ENCODE measurements at regions not wholly inside any gene's neighbourhood (a gene's known extent, or its start where the extent isn't known, plus 50 kb on each side); places are given as distances from the start of the nearest gene placed in this dataset.

DNA sequence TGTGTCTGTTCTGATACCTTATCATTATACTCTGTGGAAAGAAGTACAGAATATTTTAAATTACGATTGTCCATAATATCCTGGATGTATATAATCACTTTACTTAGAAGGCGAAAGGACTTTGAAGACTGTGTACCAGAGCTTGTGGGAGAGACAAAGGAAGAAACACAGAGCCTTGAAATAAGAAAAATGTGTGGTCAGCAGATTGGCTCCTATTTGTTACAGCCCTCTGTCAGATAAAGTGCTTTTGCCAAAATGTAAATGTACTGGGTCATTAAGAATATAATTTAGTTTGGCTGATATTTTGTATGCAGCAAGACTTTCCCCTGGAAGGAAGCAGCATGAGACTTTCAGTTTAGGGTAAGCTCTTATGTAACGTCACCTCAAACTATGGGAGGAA is 443.1 kb downstream of the CCDC85A start:
- no peak for DNase-seq

DNA sequence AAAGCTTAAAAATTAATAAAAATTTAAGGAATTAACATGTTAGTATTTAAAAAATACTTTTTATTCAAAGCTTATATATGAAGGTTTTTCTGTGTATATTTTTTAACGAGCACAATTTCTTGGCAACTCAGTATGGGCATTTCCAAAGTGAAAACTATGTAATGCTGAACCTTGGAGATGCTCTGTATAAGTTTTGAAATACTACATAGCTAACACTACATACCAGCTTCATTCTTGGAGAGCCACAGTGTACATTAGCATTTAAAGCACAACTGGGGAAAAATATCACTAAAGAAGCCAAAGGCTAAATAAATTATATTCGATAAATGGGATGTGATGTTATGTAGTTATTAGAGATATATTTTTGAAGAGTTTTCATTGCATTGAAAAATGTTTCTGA is 446.5 kb downstream of the CCDC85A start:
- no peak for DNase-seq

DNA sequence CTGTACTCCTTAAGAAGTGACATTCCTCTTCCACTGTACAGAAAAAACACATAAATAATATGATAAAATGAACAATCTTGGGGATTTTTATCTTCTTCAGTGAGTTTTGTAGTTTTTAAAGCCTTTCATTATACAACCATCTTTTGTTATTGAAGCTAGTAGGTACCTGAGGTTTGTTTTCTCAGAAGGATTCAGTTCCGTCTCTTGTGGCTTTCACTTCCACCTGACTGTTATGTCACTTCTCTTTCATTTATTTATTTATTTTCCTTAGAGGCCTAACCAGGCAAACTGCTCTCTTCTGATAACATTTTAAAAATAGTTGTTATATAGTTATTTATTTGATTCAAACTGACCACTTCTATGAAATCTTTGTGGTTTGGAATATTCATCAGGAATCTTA is 464.2 kb downstream of the CCDC85A start:
- DNase-seq, result no peak

DNA sequence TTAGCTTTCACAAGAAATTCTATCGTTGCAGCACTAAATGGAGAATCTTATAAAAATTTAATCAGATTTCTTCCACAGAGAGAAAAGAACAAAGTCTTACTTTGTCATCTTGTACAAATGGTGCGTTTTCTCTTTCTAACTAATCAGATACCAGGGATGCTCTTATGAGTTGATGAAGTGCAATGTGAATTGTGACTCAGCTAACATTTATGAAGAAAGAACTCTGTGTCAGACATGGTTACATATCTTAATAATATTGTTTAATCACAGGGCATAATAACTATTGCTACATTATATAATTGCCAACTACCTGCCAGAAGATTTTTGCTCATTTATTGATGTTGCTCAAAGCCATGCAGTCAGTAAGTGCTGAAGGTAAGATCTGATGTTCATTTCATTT is 465.0 kb downstream of the CCDC85A start:
- no peak for DNase-seq

DNA sequence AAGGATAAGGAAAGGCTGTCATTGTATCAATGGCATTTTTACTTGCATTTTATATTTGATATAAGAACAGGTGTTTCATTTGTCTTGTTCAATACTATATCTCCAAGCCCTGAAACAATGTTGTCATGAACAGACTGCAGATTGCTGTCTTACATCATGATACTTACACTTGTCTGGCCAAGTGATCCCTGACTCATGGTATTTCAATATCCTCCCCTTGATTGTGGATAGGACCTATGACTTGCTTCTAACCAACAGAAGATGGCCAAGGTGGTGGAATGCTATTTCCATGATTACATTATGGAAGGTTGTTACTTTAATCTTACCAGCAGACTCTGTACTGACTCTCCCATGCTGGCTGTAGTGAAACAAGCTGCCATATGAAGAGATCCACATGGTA is 471.1 kb downstream of the CCDC85A start:
- no peak for DNase-seq

DNA sequence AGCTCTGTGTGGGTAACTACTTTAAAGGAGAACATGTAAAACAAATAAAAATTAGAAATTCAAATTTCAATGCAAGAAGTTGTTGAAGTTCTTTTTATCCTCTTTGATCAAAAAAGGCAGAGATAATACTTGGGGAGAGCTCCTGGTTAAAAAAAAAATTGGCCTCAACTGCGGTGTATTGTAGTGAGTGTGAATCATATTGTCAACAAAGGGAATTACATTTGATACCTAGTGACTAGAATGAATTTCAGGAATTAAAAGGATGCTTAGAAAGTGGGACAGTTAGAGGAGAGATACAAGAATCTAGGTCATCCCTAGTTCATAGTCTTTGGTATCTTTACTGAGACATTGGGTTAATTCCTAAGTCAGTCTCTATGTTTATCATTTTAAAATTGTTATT is 473.0 kb downstream of the CCDC85A start:
- DNase-seq, result no peak

DNA sequence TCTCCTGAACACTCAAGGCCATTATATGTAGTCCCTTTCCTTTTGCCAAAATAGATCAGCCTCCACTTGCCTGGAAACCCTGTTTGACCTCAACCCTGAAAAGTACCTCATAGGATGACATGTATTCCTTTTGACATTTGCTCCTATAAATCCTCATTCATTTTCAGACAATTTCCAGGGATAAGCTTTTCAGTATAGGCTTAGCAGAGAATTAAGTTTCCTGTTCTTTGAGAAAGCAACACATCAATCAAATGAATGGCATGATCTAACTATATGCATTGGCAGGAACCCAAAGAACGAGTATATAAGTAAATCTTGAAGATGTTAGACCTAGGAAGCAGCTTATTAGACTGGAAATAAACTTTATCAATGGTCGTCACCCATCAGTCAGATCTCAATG is 483.0 kb downstream of the CCDC85A start:
- no peak for DNase-seq

DNA sequence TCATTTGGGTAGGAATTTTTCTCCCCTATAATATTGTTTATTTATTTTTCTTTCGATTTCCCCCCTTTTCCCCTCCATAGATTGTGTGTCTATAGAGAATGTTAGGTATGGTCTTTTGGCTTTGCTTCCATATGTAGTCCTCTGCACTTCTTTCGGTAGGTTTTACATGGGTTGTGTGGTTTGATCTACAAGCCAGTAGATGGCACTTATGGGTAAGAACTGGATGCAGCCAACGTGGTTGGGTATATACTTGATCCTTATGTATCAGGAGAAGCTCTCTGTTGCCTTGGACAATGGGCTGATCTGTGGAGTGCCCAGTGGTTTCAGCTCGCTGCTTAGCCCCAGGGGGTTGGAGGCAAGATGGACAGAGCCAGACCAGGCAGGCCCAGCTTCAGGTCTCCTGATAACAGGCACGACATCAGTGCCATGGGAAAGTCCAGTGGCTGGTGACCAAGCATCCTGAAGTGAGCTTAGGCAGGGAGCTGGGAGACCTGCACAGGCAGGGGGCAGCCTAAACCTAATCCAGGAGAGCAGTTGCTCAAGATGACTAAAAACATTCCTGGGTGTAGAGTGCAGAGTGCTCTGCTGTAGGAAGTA is 488.3 kb downstream of the CCDC85A start:
- DNase-seq, result no peak

DNA sequence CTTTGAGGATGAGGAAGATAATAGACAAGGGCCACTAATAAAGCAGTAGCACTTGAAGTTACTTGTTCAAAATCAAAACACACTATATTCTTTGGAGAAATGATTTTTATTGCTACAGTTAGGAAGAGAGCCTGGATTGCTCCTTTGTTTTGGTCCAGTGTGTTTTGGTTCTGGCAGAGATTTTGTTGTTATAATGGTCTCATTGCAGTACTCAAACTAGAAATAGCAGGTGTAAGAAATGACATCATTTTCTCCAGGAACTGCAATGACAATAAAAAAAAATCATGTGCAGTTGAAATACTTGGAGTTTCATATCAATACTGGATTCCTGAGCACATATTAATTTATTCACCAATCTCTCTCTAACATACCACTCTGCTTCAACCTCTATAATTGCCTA is 490.3 kb downstream of the CCDC85A start:
- DNase-seq, result no peak

DNA sequence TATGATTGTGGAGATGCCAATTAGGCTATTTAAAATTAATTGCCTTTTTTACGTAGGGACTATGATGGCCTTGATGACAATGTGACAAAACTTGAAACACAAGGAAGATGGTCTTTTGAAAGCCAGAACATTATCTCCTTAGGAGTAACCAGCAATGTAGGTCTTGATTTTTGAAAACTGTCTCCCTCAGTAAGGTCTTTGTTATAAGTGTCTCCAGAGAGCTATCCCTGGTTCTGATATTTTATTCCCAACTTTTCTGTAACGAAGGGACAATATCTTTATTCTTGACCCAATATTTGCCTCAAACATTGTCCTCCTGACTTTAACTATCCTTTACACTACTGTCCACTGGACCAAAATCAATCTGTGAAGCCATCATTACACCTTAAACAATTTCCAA is 493.2 kb downstream of the CCDC85A start:
- no peak for DNase-seq

DNA sequence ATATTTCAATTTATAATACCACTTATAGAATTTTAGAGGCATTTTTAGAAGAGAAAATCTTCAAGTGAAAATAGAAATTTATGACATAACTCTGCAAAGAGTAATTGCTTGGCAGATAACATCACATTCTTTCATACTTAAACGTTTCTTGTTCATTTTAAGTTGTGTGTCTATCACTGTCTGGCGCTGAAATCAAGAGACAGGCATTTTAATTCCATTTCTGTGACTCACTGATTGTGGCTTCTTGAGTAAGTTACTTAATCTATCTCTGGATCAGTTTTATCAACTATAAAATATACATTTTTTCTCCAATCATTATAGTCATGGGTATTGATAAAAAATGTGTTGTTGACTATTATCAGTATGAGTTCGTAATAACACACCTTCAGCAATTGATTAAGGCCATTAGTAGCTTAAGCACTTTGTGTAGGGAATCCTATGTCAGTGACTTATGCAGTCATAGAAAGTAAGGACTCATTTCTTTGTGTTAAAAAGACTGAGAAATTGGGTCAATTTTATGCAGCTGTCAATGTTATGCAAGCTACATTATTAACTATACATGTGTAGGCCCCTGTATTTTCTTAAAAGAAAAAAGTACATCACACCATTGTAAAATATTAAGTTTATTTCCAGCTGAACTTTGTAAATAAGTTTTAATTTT is 497.3 kb downstream of the CCDC85A start:
- no peak for DNase-seq

DNA sequence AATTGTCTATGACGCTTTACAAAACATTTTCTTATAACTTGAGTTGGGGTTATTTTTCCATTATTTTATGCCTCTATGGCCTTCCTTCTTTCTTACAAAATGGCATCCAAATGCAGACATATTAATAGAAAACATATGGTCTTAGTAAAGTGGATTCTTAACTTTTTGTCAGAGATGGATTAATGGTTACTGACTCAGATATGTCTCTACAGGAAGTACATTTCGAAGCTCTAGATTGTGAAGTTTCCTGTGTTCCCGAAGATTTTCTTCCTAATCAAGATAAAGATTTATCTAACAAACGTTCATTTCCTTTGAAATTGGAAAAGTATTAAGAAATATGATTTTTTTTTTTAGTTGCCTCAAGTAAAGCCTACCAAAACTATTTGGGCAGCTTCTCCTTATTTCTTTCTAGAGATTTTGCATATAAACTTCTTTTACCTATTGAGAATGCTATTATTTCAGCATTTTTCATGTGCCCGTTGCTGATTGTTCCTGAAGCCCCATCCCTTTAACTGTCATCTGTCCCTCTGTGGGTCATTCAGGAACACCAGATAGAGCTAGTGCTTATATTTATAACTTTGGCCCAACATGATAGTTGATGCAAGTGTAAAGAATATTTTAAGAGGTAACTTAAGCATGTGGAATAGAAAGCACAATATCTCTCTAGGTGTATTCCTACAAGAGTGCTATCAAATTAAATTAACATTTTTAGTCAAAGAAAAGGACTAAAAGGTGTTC is 498.0 kb downstream of the CCDC85A start:
- DNase-seq, result no peak

DNA sequence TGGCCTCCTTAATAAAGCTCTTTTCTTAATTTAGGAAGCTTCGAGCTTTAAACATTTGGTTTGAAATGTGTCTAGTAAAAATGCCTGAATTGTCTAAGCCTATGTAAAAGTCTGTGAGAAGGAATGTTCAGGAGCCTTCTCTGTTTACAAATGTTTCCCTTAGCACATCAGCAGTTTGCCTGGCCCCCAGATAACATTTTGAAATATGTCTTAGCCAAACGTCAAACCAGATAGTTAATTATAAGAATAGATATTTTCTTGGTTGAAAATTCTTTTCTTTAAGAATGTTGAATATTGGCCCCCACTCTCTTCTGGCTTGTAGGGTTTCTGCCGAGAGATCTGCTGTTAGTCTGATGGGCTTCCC is 498.6 kb downstream of the CCDC85A start:
- no peak for DNase-seq

DNA sequence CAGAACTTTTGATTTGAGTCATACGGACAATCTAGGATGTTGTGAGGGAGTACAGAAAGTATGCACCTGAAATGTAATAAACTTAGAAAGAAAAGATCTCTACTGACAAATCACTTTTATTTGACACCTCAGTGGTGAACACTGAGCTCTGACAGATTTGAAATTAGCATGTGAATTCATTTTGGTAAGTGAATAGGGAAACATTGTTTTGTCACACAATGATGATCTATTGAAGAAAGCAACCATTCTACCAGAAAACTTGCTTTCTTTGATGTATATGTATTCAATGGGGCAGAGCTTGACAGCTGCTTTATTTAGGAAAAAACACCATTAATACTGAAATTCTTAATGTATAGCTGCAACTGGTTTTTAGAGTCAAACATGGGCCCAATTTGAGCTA is 500.5 kb downstream of the CCDC85A start:
- DNase-seq, result no peak

DNA sequence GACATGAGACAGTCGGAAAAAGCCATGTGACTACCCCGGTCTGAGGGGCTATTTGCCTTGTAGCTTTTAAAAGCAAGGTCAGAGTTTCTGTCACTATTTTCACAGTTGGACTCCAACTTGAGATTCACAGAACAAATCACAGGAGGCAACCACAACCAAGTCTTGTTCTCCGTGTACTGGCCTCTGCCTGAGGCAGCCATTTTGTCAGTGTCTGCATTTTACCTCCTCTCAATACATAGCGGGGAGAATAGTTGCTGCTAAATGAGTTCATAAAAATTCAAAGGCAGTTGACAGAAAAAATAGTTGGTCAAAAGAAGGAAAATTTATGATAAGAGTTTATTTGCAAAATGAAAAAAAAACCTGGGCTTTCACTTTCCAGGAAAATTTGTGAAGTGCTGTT is 501.4 kb downstream of the CCDC85A start:
- no peak for DNase-seq

DNA sequence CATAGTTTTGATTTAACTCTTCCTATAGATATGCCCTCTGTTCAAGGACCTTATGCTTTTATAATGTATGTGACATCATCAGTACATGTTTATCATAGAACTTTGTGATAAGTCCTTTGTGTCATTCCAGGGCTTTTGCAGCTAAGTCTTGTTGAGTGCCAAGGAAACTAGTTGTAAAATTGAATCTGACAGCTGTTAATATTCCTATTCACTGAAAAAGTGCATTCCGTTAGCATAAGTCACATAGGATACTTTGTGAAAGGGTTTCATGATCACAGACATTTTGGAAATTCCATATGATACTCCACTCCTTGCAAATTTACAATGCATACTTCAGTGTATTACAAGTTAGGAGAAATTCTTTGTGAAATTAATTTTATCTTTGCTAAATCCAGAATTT is 503.4 kb downstream of the CCDC85A start:
- no peak for DNase-seq

DNA sequence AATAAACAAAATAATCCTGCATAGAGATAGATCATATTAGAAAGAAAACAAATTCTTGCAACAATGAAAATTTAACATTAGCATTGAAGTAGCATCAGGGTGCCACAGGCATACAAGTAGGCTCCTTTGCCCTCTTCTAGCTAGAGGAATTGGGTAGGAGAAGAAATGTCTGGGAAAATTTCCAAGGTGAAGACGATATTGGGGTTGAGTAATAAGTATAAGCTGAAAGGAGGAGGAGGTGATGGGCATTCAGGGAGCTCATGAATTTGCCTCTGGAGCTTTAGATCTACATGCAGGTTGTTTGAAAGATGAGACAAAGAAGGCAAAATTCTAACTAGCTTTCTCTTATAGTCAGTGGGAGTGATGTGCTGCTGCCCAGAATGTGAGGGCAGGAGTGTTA is 504.9 kb downstream of the CCDC85A start:
- no peak for DNase-seq

DNA sequence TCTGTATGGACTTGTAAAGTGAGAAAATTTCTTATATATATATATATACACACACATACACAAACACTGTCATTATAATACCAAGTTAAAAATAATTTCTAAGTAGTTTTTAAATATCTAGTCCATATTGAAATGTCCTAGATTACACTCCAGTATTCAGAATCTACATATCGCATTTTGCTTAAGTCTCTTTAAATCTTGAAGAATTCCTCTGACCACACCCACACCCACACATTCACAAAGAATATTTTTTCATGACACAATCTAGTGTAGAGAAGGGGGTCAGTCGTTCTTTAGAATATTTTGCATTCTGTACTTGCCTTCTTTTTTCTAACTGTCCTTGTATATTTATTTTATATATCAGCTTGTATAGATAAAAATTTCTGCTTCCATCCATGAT is 509.7 kb downstream of the CCDC85A start:
- DNase-seq, result no peak

DNA sequence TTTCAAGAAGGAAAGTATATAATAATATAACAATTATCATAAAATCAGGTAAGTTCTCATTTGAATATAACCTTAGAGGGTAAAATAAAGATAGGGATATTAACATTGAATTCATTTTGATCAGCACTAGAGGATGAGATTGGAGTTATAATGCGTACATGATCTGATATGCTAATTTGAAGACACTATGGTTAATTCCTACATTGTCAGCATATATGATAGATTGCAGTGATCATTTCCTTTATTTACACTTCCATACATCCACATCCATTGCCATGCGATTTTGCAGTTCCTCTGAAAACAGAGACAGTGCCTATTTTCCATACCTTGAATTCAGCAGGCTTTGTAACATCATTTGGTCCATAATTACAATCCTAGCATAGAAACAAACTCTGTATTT is 519.2 kb downstream of the CCDC85A start:
- DNase-seq, result no peak

DNA sequence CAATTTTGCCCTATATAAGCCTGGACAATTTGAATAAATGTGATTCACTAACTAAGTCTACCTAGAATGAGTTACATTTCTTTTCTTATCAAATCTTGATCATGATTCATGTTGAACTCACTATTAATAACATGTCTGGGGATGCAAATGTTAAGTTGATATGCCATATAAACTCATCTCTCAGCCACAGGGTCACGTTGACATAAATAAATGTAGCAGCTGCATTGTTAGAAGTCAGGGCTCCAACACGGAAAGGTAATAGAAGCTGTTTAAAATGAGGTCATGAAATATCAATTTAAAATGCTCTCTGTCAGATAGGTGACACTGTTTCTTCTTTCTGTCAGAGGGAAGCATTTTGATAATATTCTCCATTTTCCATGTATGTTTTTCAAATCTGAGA is 521.9 kb downstream of the CCDC85A start:
- DNase-seq, result no peak

DNA sequence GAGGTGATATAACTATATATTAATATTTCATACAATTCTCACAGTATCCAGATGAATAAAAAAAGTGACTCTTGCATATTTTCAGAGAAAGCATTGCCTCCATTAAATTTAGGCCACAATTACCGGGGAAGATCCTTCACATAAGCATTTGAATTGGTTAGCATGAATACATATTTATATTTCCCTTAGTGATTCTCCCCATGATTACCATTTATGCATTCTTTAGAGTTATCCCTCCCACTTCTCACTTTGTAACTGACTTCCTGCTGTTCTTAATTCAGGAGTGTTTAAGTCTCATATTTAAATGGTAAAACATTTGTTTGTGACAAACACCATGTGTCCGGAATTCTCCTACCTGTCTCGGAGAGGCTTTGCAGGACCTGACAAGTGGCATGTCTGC is 523.4 kb downstream of the CCDC85A start:
- no peak for DNase-seq

DNA sequence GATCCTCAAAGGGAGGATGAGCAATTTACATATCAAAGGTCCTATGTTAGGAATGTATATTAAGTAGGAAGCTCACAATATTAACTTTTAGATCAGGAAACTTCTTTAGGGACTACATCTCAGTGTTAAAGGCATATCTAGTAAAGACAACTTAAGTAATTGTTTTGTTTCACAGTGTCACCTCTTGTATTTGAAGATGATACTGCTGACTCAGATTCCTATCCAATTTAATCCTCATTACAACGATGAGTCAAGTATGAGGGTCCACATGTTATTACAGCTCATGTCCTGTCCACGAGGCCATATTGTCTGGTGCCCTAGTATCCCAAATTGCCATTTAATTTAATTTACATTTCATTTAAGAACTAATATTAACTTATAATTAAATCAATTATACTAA is 523.9 kb downstream of the CCDC85A start:
- no peak for DNase-seq

DNA sequence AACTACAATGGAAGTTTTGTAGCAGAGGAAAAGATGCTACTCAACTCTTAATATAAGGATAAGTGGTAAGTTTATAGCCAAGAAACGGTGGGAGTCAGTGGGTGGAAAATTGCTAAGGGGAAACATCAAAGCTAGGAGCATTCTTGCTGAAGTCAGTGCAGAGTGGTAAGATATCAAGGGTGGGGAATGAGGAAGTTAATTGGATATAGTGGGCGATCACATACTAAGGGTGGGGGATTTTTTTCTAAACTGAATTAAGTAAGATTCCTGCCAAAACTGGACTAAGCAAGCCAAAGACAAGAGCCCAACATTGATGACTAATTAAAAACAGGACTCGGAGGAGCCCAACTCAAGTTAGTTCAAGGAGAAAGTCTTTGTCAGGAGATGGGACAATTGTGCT is 525.4 kb downstream of the CCDC85A start:
- DNase-seq, result no peak

DNA sequence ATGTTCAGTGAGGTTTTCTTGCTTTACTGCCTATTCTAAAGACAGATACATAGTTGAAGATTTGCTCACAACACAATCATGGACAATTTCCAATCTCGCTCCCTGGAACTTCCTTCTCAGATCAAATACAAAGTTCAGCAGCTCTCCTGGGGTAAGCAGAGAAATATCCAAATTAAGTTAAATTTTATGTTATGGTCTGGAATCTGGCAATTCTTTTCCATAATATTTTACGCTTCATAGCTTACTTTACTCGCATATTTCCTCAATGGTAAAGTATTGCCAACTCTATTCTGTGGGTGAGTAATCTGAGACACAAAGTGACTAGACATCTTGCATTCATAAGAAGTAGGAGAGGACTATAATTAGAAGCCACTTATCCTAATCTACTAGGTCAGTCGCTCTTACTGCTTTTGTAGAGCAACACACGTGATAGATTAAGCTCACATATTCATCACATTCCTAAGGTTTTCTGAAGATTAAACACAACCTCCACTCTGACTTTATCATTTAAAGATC is 529.4 kb downstream of the CCDC85A start:
- no peak for DNase-seq

DNA sequence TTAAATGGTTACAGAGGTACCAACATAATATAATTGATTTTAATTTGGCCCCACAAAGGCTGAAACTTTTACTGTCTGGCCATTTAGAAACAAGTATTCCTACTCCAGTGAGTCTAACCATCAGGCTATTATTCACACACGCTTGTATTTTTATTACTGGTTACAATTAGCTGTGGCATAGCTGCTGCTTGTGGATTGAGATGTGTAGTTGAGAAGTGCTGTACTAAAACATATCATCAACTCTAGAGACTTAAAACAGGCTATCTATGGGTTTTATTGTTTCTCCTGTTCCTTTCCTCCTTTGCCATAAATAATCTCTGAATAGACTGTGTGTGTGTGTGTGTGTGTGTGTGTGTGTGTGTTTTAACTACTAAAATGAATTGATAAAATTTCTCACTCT is 530.2 kb downstream of the CCDC85A start:
- DNase-seq, result no peak
